Spleen (tissue), 7 donors: ENCODE measurements at regions not wholly inside any gene's neighbourhood (a gene's known extent, or its start where the extent isn't known, plus 50 kb on each side); places are given as distances from the start of the nearest gene placed in this dataset.

Source experiments
- CTCF ChIP-seq, 11 experiments: fragments of 200-600 bp in 7 of 11; fragments of 450-650 bp in 4 of 11; sonication (generic) in 4 of 11; IDR thresholded peaks in 8 of 11; conservative IDR thresholded peaks in 3 of 11; 1 replicate in 7 of 11; 2 replicates in 4 of 11; pipeline versions ENCODE4 v1.4.0 to v1.8.0; 2016 to 2021; ENCODE audit warnings: antibody characterized with exemption in 11 of 11, inconsistent platforms in 4 of 11, mild to moderate bottlenecking in 1 of 11
- POLR2A ChIP-seq, 3 donors: fragments of 450-650 bp; IDR thresholded peaks; one replicate each; pipeline ENCODE4 v1.5.1; 2017; ENCODE audit warnings: antibody characterized with exemption in 3 of 3, mild to moderate bottlenecking in 1 of 3
- donor health status: DM: no; HTN: no; CAD: no; lungs with moderate emphysema.
- donor health status: DM: no; HTN: no; CAD: no.
- donor health status: DM: no; HTN: no; CAD: no.

- TF ChIP-seq POLR2A (IDR thresholded peaks at IDR 0.05), result no peak
- TF ChIP-seq CTCF (IDR thresholded peaks at IDR 0.05 in 8 of 11, conservative IDR thresholded peaks at IDR 0.05 in 3 of 11), result no peak
Measured at GRCh38 chr14:98822917-98823316, 449.1 kb downstream of the BCL11B start.
